Upper lobe of left lung (tissue), 4 donors: ENCODE measurements at regions not wholly inside any gene's neighbourhood (a gene's known extent, or its start where the extent isn't known, plus 50 kb on each side); places are given as distances from the start of the nearest gene placed in this dataset.

ENCODE experiments used
- CTCF ChIP-seq, 6 experiments: fragments of 450-650 bp in 4 of 6; fragments of 200-600 bp in 2 of 6; sonication (generic) in 2 of 6; IDR thresholded peaks; one replicate each; pipeline ENCODE4 v1.5.1; 2016 to 2019; ENCODE audit warnings: antibody characterized with exemption in 6 of 6
- POLR2A ChIP-seq, 4 donors: fragments of 450-650 bp; IDR thresholded peaks; one replicate each; pipeline ENCODE4 v1.5.1; 2016 to 2017; ENCODE audit warnings: antibody characterized with exemption in 4 of 4, mild to moderate bottlenecking in 2 of 4
- POLR2AphosphoS5 ChIP-seq, 2 donors: sonication (generic); formaldehyde crosslinking; IDR thresholded peaks; one replicate each; pipeline ENCODE4 v1.5.1; 2017; ENCODE audit warnings: antibody characterized with exemption in 2 of 2

- no peak for TF ChIP-seq CTCF (IDR thresholded peaks at IDR 0.05)
- no peak for TF ChIP-seq POLR2A (IDR thresholded peaks at IDR 0.05)
- TF ChIP-seq POLR2AphosphoS5 (IDR thresholded peaks at IDR 0.05) = no peak
Observed at GRCh38 chr15:22224241-22224671, 143.9 kb downstream of the OR4M2 start.
